ENCODE measurements at regions not wholly inside any gene's neighbourhood (a gene's known extent, or its start where the extent isn't known, plus 50 kb on each side); places are given as distances from the start of the nearest gene placed in this dataset.

DNA sequence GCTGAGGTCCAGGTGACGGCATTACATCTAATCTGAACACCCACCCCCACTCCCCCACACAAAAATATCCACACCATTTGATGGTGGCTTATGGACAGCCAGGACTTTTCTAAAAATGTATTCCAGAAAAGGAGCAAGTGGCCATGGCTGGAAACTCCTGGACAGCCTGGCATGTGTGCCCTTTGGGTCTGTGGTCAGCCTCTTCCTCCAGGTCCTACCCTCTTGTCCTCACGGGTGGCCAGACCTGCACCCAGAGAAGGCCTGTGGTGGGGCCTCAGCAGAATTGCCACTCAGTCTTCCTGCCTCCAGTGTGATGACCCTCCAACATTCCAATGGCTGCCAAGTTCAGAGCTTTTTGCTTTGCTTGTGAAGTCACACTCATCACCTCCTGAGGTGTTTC lies 600.6 kb downstream of the AJAP1 start:
- H3K9me2 ChIP-seq (ENCODE audit: insufficient read depth), result no peaks in the 10 kb centered on the region
- ChIA-PET POLR2A (no interaction called here), RAD21 (ENCODE audit: low non-redundant PET in 1 of 2, low total read pairs in 2 of 2, uncharacterized antibody in 2 of 2, unreplicated experiment in 2 of 2) (no interaction called here), CTCF (no interaction called here)
- TF ChIP-seq EZH2phosphoT487 (IDR thresholded peaks at IDR 0.05; ENCODE audit: borderline replicate concordance), result no peak
- TF ChIP-seq RAD21 (IDR thresholded peaks at IDR 0.05; ENCODE audit: low read depth), result no peak
- TF ChIP-seq SRF (IDR thresholded peaks at IDR 0.05; ENCODE audit: low read depth), result no peak
- H3K36me3 ChIP-seq (ENCODE audit: control insufficient read depth in 1 of 2, insufficient read depth in 2 of 2, low read length in 2 of 2), result no peaks in the 10 kb centered on the region
- H4K20me1 ChIP-seq (ENCODE audit: insufficient read depth), result no peaks in the 10 kb centered on the region
- H3K27ac ChIP-seq (ENCODE audit: low read depth, low read length), result no peak overlapping the region
- H3K79me2 ChIP-seq (ENCODE audit: insufficient read depth, low read length), result no peaks in the 10 kb centered on the region
- H3K4me1 ChIP-seq (ENCODE audit: control insufficient read depth in 1 of 2, insufficient read depth in 2 of 2, low read length in 2 of 2), result no peaks in the 10 kb centered on the region
- no peak overlapping the region for H3K9ac ChIP-seq (ENCODE audit: low read length)
- no TSS peak for BruUV-seq (replicated peaks)
- no peak overlapping the region for H2AFZ ChIP-seq (ENCODE audit: low read depth, low read length, poor library complexity, severe bottlenecking)
- H3K27me3 ChIP-seq (ENCODE audit: insufficient read depth, low read length), result no peaks in the 10 kb centered on the region
- peaks cover 3 to 4% of the 10 kb centered on the region in 2 experiments; a peak in 2 of 4 replicates for H3K9me3 ChIP-seq (ENCODE audit: control insufficient read depth in 1 of 2, insufficient read depth in 1 of 2, low read depth in 1 of 2, low read length in 2 of 2)
- H3K4me3 ChIP-seq (replicated peaks in 1 of 2; ENCODE audit: low read depth in 1 of 2, low read length in 2 of 2), result no peak overlapping the region
- ATAC-seq, result no peak
- intact Hi-C loops (cut with micrococcal nuclease), result no loop called here
- no peak overlapping the region for H3K4me2 ChIP-seq (ENCODE audit: low read length)
- no peak for DNase-seq (ENCODE audit: low read depth, low spot score)

DNA sequence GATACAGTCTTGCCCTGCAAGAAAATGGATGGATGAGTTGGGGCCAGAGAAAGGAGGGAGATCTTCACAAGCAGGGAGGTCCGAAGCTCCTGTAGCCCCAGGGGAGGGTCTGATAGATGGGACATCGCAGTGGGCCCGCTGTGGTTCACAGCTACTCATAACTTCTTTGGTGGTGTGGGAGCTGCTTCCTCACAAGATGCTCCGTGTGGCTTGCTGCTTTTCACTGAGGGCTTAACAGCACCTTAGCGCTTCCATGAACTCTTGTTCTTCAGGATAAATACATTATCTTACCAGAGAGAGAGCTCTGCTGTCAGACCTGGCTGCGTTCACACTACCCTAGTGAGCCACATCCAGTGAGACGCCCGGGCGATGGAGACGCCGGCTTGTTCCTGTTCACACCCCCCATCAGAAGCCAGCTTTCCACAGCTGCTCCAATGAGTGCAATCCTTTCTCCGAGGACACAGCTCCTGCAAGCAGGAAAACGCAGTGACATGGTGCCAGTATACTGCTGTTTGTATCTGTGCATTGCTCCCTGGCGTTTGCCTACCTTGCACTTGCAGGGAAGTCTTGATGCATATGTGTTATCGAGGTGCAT lies 599.8 kb downstream of the AJAP1 start:
- Histone ChIP-seq H3K4me3 (replicated peaks in 1 of 2; ENCODE audit: low read depth in 1 of 2, low read length in 2 of 2) (no peak overlapping the region), H2AFZ (ENCODE audit: low read depth, low read length, poor library complexity, severe bottlenecking) (no peak overlapping the region), H3K9ac (ENCODE audit: low read length) (no peak overlapping the region), H4K20me1 (ENCODE audit: insufficient read depth) (no peaks in the 10 kb centered on the region), H3K4me1 (ENCODE audit: control insufficient read depth in 1 of 2, insufficient read depth in 2 of 2, low read length in 2 of 2) (no peaks in the 10 kb centered on the region), H3K4me2 (ENCODE audit: low read length) (no peak overlapping the region), H3K9me3 (ENCODE audit: control insufficient read depth in 1 of 2, insufficient read depth in 1 of 2, low read depth in 1 of 2, low read length in 2 of 2) (peaks cover 4% of the 10 kb centered on the region in 2 experiments; a peak in 2 of 4 replicates), H3K27me3 (ENCODE audit: insufficient read depth, low read length) (no peaks in the 10 kb centered on the region), H3K27ac (ENCODE audit: low read depth, low read length) (no peak overlapping the region), H3K79me2 (ENCODE audit: insufficient read depth, low read length) (no peaks in the 10 kb centered on the region), H3K36me3 (ENCODE audit: control insufficient read depth in 1 of 2, insufficient read depth in 2 of 2, low read length in 2 of 2) (no peaks in the 10 kb centered on the region), H3K9me2 (ENCODE audit: insufficient read depth) (no peaks in the 10 kb centered on the region)
- BruUV-seq (replicated peaks), result no TSS peak
- intact Hi-C loops (cut with micrococcal nuclease), result no loop called here
- DNase-seq (ENCODE audit: low read depth, low spot score) (no peak), ATAC-seq (no peak)
- POLR2A ChIA-PET, result no interaction called here
- no peak for TF ChIP-seq ATF3 (IDR thresholded peaks at IDR 0.05)
- no peak for TF ChIP-seq SIN3A (IDR thresholded peaks at IDR 0.05; ENCODE audit: low read depth)
- TF ChIP-seq CBX3 (IDR thresholded peaks at IDR 0.05; ENCODE audit: low read depth), result no peak
- TF ChIP-seq ZFX (IDR thresholded peaks at IDR 0.05), result no peak
- TF ChIP-seq, protein P1, sequence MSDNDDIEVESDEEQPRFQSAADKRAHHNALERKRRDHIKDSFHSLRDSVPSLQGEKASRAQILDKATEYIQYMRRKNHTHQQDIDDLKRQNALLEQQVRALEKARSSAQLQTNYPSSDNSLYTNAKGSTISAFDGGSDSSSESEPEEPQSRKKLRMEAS (IDR thresholded peaks at IDR 0.05), result no peak
- TF ChIP-seq POLR2A (IDR thresholded peaks at IDR 0.05; ENCODE audit: borderline replicate concordance, extremely low read depth, insufficient read depth, insufficient read length), result no peak
- TF ChIP-seq POLR2AphosphoS5 (IDR thresholded peaks at IDR 0.05; ENCODE audit: low read depth, low read length), result no peak
- TF ChIP-seq FOSL1 (IDR thresholded peaks at IDR 0.05; ENCODE audit: low read depth), result no peak
- no peak for TF ChIP-seq YY1 (IDR thresholded peaks at IDR 0.05; ENCODE audit: extremely low read depth, insufficient replicate concordance, low read depth, low read length)
- RAD21 ChIA-PET (ENCODE audit: low non-redundant PET in 1 of 2, low total read pairs in 2 of 2, uncharacterized antibody in 2 of 2, unreplicated experiment in 2 of 2), result no interaction called here
- CTCF ChIA-PET, result no interaction called here

Measured in HCT116 (cell line).